Activated CD4-positive, alpha-beta T cell treated with anti-CD3 and anti-CD28 coated beads, Interleukin-2, amount 50 U/mL, for 48 hours (primary cell): ENCODE measurements at regions not wholly inside any gene's neighbourhood (a gene's known extent, or its start where the extent isn't known, plus 50 kb on each side); places are given as distances from the start of the nearest gene placed in this dataset.
"Not testable (repeated sequence)": the region's sequence is repeated elsewhere in the genome, so short reads cannot be mapped to it uniquely, and the experiment has no call there.

ENCODE experiments used
- DNase-seq, 2 experiments: peaks; one replicate each; pipeline ENCODE4 v3.0.0-alpha.2; 2020

GRCh38 chrX:96432647-96433046 is 252.0 kb upstream of the DIAPH2 start:
- DNase-seq, result no peak

DNA sequence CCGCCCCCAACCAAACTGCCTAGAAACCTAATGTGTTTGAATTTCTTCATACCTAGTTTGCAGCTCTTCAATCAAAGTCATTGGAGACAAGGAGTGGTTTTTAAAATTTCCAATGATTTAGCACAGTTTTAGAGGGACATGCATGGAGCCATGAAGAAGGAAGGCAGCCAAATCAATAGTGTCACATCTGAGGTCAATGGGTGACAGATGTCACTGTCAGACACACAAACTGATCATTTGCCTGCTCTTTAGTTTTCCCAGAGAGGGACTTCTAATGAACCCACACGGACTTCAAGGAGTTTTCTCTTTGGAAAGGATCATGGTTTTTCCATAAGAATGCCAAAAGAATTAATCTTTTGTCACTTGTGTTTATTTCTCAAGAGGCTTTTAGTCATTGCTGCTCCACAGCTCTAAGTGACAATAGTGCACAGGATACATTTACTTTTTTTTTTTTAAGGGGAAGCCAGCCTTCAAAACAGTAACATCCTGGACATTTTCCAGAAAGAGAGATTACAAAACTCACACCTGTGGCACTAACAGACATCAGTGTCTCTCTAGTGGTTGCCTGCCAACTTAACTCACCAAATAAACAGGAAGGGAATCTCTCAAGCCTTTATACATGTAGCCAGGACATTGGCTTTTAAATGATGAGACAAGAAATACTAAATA is 251.1 kb upstream of the DIAPH2 start:
- no peak for DNase-seq

DNA sequence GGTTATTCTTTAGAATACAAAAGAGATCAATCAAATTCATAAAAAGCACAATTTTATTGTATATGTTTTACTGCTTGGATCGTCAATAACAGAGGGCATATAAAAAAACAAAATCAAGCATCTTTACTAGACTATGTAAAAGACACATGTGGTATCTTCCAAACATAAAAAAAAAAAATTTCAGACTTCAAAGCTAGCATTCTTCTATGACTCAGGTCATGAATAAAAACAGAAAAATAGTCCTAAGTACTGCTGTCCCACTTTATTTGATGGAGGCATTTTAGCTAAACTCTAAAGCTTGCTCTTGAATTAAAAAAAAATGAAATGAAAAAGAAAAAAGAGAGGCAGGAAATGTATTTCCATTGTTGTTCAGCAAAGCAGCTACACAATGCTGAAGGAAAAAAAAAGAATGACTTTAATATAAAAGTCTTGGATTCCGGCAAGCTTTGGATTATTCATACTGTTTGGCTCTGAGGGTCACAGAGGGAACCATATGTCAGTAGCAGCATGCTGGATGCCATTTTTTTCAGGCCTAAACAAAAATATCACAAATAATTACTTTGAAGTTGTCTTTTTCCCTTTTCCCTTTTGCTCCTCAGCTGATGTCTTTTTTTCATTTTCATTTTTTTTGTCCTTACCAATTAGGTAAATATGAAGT is 249.1 kb upstream of the DIAPH2 start:
- no peak for DNase-seq

GRCh38 chrX:96436105-96436504 is 248.5 kb upstream of the DIAPH2 start:
- no peak for DNase-seq

DNA sequence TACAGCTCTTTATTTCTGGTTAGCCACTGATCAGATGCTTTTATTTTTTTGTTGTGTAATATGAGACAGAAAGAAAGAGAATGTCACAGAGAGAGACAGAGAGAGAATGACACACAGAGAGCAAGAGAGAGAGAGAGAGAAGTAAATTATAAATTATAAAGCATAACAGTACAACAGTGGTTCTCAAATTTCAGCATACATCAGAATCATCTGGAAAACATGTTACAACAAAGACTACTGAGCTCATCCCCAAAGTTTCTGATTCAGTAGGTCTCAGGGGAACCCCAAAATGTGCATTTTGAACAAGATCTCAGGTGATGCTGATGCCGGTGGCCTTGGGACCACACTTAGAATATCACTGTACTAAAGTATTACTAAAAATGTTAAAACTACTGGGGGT is 245.8 kb upstream of the DIAPH2 start:
- no peak for DNase-seq

DNA sequence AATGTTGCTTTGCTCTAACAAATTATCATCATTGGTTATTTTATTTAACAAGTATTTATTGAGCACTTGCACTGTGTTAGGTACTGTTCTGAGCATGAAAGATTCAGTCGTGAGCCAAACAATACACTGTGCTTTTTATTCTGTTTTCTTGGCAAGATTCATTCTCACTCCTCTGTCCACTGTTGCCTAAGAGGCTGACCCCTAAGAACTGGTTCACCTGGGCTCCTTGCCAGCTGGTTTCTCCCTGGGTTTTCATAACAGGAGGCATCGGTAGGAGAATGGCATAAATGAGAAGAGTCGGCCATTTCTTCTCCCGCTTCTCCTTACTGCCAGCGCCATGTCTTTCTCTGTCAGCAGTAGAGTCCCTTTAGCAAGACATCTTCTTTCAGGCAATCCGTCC is 243.7 kb upstream of the DIAPH2 start:
- DNase-seq, result no peak

DNA sequence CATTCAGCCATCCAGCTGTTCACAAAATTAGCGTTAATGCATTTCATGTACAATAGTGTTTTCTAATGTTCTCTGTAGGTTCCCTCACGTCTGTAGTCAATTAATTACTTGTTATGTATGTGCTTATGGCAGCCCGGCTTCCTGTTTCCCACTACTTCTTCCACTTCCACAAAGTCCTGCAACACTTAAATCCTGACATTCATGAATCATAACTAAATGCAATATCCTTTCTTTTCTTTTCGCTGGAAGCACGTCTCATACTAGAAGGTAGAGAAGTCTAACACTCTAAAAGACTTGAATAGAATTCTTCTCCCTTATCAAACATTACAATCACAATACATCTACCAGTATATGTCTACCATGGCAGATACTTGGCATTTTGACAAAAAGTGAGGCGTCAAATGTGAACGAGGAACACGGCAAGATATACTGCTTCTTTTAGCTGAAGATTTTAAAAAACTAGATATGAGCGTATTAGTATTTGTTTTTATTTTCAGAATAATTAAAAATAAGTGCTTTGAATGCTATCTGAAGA is 239.0 kb upstream of the DIAPH2 start:
- no peak for DNase-seq

DNA sequence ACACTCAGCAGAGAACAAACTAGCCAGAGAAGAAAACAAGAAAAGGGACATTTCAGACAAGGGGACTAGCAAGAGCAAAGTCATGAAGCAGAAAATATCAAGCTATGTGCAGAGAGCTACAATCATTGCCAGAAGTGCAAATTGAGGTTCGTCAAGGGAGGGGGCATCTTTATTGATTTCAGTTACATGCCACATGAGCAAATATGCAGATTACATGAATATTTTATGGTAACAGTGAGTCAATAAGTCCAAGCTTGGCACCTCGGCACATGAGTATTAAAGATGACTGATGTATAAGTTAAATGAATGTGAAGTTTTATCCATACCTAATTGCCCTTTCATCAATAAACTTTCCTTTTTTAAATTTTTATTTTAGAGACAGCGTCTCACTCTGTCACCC is 238.1 kb upstream of the DIAPH2 start:
- no peak for DNase-seq

DNA sequence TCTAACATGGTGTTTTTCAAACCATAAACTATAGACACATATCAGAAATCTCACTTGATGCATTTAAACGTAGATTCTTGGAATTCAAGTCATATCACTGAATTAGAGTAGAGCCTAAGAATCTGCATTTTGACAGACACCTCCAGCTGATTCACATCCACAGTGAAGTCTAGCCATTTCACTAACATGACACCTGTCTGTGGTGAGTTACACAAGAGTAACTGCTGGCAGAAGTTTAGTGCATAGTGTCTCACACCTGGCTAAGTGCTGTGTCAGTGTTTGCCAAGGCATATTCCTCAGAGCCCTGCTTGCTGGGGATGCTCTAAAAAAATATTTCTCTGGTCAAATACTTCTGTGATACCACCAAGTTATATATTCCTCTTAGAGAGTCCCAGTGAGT is 237.5 kb upstream of the DIAPH2 start:
- no peak for DNase-seq

- no peak for DNase-seq
Measured at GRCh38 chrX:96449191-96449590, 235.5 kb upstream of the DIAPH2 start.

- no peak for DNase-seq
Measured at GRCh38 chrX:96449896-96450295, 234.7 kb upstream of the DIAPH2 start.

GRCh38 chrX:96453139-96453538 is 231.5 kb upstream of the DIAPH2 start:
- no peak for DNase-seq

DNA sequence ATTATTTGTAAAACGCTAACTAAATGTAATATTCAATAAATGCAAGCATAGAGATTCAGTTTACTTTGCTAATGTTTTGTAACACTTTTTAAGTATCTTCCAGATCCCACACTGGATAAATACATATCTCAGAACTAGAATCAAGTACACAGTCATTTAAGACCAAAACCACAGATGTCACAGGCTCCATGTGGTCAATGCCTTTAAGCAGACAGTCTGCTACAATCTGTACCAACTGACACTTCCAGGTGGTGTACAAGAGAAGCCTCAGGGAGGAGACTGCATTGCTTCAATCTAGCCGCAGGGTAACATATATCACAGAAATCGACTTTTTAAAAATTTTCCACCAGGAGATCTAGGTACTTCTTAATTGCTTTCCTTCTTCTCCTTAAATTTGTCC is 229.6 kb upstream of the DIAPH2 start:
- DNase-seq, result no peak

DNA sequence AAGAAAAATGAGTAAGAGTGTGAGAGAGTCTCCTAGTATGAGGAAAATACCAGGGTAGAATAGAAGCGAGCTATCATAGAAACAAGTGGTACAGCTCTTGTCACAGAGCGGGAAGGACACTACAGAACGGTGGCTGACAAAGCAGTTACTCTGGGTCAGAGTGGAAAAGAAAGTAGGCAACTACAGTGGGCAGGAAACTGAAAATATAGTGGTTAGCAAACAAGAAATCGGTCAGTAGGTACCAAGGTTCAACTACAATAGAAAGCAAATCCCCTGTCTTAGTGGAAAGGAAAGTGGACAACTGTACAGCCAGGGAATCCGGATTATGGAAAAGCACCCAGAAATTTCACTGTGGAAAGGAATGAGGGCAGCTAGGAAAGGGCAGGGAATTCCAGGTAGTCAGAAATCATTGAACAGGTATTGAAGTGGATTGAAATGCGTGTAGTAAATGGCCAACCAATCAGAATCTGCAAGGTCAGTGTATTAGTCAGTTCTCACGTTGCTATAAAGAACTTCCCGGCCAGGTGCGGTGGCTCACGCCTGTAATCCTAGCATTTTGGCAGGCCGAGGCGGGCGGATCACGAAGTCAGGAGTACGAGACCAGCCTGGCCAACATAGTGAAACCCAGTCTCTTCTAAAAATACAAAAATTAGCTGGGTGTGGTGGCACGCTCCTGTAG is 219.6 kb upstream of the DIAPH2 start:
- DNase-seq, result no peak

DNA sequence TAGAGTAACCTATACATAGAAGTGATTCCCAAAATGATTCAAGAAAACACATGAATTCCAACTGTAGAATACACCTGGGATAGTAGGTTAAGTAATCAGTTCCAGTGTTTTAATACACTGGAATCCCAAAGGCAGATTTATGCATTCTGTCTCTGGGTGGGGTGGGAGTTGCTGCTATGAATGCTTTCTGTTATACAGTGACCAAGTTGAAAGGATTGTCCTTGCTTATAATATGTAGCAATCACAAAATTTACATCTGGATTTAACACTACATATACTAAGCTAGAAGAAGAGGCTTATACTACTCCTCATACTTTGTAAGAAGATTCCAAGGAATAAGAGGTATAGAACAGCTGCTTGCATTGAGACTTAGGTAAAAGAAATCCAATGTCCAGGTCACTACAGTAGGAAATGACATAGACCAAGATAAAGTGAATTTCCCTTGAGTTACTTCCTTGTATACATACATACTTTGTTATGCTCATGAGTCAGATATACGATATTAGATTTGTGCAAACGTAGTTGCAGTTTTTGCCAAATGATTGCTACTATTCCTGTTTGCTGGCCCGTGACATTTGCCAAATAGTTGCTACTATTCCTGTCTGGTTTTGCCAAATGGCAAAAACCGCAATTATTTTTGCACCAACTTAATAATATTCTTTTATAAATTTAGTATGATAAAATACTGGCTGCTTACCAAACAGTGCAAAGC is 210.5 kb upstream of the DIAPH2 start:
- no peak for DNase-seq

DNA sequence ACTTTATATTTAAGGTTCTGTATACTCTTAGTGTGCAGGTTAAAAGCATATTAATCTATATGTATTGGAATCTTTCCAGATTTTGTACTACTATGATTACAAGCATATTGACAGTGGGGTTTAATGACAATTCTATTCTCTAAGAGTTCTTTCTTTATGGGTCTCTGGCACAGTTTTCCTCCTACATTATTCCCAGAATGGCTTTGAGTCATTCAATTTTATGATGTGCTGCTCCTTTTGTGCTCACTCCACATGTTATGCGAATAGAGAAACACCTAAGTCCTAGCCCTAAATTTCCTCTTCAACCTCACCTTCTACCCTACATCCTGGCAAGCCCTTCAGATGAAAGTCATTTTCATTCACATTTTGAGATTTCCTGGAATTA is 209.9 kb upstream of the DIAPH2 start:
- DNase-seq, result no peak

DNA sequence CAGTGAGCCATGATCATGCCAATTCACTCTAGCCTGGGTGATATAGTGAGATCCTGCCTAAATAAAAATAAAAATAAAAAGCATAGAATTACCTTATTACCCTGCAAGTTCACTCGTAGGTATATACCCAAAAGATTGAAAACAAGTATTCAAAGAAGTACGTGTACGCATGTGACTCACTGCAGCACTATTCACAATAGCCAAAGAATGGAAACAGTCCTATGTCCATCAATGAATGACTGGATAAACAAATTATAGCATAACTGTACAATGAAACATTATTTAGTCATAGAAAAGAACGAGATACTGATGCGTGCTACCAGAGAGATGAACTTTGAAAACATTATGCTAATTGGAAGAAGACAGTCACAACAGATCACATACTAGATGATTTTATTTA is 204.6 kb upstream of the DIAPH2 start:
- no peak for DNase-seq

- DNase-seq, result no peak
Measured at GRCh38 chrX:96481831-96482230, 202.8 kb upstream of the DIAPH2 start.

DNA sequence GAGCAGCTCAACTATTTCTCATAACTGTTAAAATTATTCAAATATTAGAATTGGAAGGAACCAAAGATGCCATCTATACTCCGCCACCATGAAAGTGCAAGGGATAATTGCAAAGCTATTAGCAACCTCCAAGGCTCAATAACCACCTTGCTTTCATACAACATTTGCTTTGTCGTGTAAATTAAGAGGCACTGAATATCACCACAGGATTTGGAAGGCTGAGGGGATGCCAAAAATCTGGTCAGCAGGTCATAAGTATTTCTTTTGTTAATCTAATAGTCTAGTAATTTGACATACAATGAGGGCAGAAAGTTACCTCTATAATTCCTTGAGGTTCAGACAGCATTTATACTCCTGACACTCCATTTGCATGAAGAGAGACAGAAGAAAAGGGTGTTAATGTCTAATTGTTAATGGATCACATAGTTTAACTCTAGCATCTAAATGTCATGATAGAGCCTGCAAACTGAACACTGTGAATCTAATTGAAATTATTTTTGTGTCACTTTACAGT is 200.9 kb upstream of the DIAPH2 start:
- no peak for DNase-seq

GRCh38 chrX:96486687-96487086 is 198.0 kb upstream of the DIAPH2 start:
- DNase-seq, result not testable (repeated sequence)

DNA sequence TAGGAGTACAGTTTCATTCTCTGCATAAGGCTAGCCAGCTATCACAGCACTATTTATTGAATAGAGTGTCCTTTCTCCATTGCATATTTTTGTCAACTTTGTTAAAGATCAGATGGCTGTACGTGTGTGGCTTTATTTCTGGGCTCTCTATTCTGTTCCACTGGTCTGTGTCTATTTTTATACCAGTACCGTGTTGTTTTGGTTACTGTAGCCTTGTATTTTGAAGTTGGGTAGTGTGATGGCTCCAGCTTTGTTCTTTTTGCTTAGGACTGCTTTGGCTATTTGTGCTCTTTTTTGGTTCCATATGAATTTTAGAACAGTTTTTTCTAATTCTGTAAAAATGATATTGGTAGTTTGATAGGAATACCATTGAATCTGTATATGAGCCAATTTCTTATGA is 182.1 kb upstream of the DIAPH2 start:
- DNase-seq, result no peak

- not testable (repeated sequence) for DNase-seq
Measured at GRCh38 chrX:96529386-96529785, 155.3 kb upstream of the DIAPH2 start.

DNA sequence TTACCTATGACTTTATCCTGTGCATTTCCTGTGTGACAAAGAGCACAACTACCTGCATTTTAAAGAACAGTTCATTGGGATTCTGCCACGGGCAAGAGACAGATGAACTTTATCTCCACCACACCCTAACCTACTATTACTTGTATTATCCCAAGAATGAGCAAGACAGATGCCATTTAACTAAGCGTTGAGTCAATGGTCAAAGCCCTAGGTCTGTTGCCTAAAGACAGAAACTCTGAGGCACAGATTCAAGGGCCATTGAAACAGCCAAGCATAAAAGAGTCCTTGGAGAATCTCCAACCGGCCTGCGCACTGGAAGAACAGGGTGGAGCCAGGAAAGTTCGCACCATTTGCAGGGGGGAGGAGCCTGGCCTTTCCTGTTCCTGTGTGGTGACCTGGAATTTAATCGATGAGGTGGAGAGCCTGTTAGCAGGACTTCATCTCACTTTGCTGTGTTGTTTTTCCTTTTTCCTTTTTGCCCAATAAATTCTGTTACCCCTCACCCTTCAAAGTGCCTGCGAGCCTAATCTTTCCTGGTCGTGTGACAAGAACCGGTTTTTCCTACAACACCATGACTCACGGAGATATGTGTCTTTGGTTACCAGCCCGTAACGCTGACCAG is 146.4 kb upstream of the DIAPH2 start:
- no peak for DNase-seq
